Ishikawa (cell line): ENCODE measurements at regions not wholly inside any gene's neighbourhood (a gene's known extent, or its start where the extent isn't known, plus 50 kb on each side); places are given as distances from the start of the nearest gene placed in this dataset.

Source experiments
- CEBPB ChIP-seq: IDR thresholded peaks from 2 replicates; pipeline ENCODE4 v1.6.1; 2012
- CREB1 ChIP-seq: IDR thresholded peaks from 2 replicates; pipeline ENCODE4 v1.6.1; 2012; ENCODE audit warnings: low read depth
- EGR1 ChIP-seq: IDR thresholded peaks from 2 replicates; pipeline ENCODE4 v1.6.1; 2012
- EP300 ChIP-seq: IDR thresholded peaks from 2 replicates; pipeline ENCODE4 v1.6.1; 2012; ENCODE audit warnings: borderline replicate concordance
- FOXM1 ChIP-seq: IDR thresholded peaks from 2 replicates; pipeline ENCODE4 v1.6.1; 2012; ENCODE audit warnings: low read depth, borderline replicate concordance
- MAX ChIP-seq: IDR thresholded peaks from 2 replicates; pipeline ENCODE4 v1.6.1; 2012
- NFIC ChIP-seq: IDR thresholded peaks from 2 replicates; pipeline ENCODE4 v1.6.1; 2012
- RAD21 ChIP-seq: IDR thresholded peaks from 2 replicates; pipeline ENCODE4 v1.6.1; 2012; ENCODE audit warnings: low read depth
- REST ChIP-seq: IDR thresholded peaks from 2 replicates; pipeline ENCODE4 v1.6.1; 2012; ENCODE audit warnings: low read depth, mild to moderate bottlenecking
- TAF1 ChIP-seq: IDR thresholded peaks from 2 replicates; pipeline ENCODE4 v1.6.1; 2012; ENCODE audit warnings: low read depth, mild to moderate bottlenecking
- TCF12 ChIP-seq: IDR thresholded peaks from 2 replicates; pipeline ENCODE4 v1.6.1; 2012; ENCODE audit warnings: low read depth
- TEAD4 ChIP-seq: IDR thresholded peaks from 2 replicates; pipeline ENCODE4 v1.6.1; 2012
- USF1 ChIP-seq: IDR thresholded peaks from 2 replicates; pipeline ENCODE4 v1.6.1; 2012
- YY1 ChIP-seq: IDR thresholded peaks from 2 replicates; pipeline ENCODE4 v1.6.1; 2012; ENCODE audit warnings: low read depth
- ZBTB7A ChIP-seq: IDR thresholded peaks from 2 replicates; pipeline ENCODE4 v1.6.1; 2012; ENCODE audit warnings: low read depth

- TF ChIP-seq ZBTB7A = no peak
- TF ChIP-seq EP300 = no peak
- TF ChIP-seq CREB1 = no peak
Observed at GRCh38 chr2:5984946-5985345, 292.8 kb downstream of the SOX11 start.

- TF ChIP-seq USF1 (no peak), EP300 (no peak)
Observed at GRCh38 chr2:5985536-5986385, 293.6 kb downstream of the SOX11 start.

- TF ChIP-seq YY1 (no peak), CEBPB (no peak), TAF1 (no peak), EGR1 (no peak), CREB1 (no peak), USF1 (no peak), RAD21 (no peak), TEAD4 (no peak), MAX (no peak), FOXM1 (no peak), TCF12 (no peak)
Observed at GRCh38 chr2:5986801-5987787, 294.9 kb downstream of the SOX11 start.

- TF ChIP-seq RAD21 (no peak), ZBTB7A (no peak)
Observed at GRCh38 chr2:5988120-5988519, 295.9 kb downstream of the SOX11 start.

- TF ChIP-seq EP300 (no peak), TAF1 (no peak), RAD21 (no peak), MAX (no peak), TCF12 (no peak), NFIC (no peak), YY1 (no peak), CREB1 (no peak), CEBPB (no peak), EGR1 (no peak), TEAD4 (no peak), REST (no peak), USF1 (no peak), FOXM1 (no peak), ZBTB7A (no peak)
Observed at GRCh38 chr2:5990086-5990485, 297.9 kb downstream of the SOX11 start.

- TF ChIP-seq CREB1 (no peak), ZBTB7A (no peak), EGR1 (no peak), TEAD4 (no peak), TAF1 (no peak), TCF12 (no peak), CEBPB (no peak), EP300 (no peak), MAX (no peak), REST (no peak), NFIC (no peak), YY1 (no peak), RAD21 (no peak), USF1 (no peak), FOXM1 (no peak)
Observed at GRCh38 chr2:5991305-5991968, 299.3 kb downstream of the SOX11 start.
